ENCODE measurements at regions not wholly inside any gene's neighbourhood (a gene's known extent, or its start where the extent isn't known, plus 50 kb on each side); places are given as distances from the start of the nearest gene placed in this dataset.
A peak's percentile ranks its signal among the peaks of the same experiment; 100 is the strongest.

DNA sequence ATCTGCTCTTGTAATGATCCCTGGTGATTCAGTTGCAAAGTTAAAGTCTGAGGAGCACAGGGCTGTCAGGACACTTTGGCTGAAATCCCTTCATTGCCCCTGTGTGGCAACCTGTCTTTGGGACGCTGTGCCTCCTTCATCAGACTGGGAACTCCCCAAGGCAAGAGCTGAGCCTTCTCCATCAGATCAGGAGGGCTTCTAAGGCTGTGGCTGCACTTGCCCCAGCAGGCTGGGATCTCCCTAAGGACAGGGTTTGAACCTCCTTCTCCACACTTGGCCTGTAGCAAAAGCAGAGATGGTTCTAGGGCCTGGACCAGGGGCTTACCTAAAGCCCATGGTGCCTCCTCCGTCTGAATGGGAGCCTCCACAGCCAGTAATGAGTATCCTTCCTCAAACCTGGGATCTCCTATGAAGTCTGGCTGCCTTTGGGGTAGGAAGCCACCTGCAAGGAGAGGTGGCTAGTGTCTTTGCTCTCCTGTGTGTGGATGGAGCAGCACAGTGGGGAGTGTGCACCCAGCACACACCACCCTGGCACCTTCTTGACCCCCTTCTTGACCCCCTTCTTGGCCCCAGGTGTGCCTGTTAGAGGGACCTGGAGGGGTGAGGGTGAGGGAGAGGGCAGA lies 79.0 kb upstream of the NKD1 start:
- no peak for DNase-seq (ENCODE audit: low read depth)

- DNase-seq (ENCODE audit: low read depth): no peak
Measured at GRCh38 chr16:50468749-50469078, 79.5 kb upstream of the NKD1 start.

DNA sequence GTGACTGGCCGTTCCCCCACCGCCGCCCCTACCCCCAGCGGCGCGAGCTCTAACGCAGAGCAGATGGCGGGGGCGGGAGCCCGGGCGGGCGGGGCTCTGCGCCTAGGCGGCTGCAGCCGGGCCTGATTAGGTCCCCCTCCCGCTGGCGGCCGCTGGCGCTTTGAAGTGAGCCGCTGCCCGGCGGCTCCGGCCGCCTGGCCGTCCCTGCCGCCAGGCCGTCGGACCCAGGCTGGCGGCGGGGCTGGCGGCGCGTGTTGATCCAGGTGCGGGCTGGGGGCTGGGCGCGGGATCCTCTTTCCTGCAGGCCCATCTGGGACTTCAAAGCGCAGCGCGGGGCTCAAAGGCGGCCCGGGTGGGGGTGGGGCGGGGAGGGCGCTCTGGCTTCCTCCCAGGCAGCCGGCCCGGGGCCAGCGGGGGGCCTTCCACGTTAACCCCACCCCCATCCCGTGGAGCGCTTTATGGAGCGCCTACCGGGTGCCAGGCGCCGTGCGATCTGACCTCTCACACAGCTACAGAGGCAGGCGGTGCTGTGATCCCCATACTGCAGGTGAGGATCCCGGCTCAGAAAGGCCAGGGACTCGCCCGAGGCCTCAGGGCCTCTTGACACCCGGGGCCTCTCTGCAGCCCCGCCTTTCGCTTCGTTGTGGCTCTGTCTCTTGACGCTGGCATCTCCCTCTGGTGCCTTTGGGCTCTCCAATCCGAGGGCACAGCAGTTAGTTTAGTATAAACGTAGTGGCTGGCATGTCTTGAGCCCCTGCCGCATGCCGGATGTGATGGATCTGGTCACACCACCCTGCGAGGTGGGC lies 80.0 kb upstream of the NKD1 start:
- DNase-seq (ENCODE audit: low read depth): peak; percentile 8

GRCh38 chr16:50467559-50467942 lies 80.6 kb upstream of the NKD1 start:
- DNase-seq (ENCODE audit: low read depth): no peak

- no peak for DNase-seq (ENCODE audit: low read depth)
Measured at GRCh38 chr16:50466170-50466569, 82.0 kb upstream of the NKD1 start.

- no peak for DNase-seq (ENCODE audit: low read depth)
Measured at GRCh38 chr16:50464325-50465290, 83.6 kb upstream of the NKD1 start.

GRCh38 chr16:50463581-50464324 lies 84.4 kb upstream of the NKD1 start:
- DNase-seq (ENCODE audit: low read depth): no peak

GRCh38 chr16:50462793-50463507 lies 85.2 kb upstream of the NKD1 start:
- no peak for DNase-seq (ENCODE audit: low read depth)

- DNase-seq (ENCODE audit: low read depth): no peak
Measured at GRCh38 chr16:50461400-50461760, 86.8 kb upstream of the NKD1 start.

- DNase-seq (ENCODE audit: low read depth): no peak
Measured at GRCh38 chr16:50460538-50461399, 87.4 kb upstream of the NKD1 start.

GRCh38 chr16:50459496-50460080 lies 88.6 kb upstream of the NKD1 start:
- DNase-seq (ENCODE audit: low read depth): no peak

DNA sequence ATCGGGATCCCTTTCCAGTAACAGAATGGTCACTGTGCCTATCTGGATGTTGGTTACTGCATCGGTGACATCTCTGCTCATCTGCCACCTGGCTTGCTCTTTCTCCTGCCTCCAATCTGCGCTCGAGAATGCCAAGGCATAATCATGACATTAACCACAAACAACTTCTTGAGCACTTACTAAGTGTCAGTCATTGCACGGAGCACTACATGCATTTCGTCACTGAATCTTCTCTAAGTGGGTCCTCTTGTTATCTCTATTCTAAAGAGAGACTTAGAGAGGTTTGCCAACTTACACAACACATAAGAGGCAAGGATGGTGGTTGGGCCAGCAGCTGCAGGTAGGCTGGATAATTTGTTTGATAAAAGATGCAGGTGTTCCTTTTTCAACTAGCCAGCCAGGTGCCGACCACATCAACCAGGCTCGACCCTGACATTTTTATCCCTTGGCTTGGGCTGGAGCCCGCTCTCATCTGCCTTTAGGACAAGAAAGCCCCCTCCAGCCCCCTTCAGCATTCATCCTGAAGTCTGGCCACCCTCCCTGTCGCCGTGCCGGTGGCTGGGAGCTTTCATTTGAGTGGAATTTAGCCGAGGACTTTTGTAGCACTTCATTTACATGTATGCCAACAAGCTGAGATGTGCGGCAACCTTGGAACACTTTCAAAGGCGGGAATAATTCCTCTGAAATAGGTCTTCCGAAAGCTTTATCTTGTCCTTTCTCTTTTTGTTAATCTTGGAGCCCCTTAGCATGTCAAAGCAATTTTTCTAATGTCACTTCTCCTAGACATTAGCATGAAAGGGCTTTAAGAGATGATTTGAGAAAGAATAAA lies 89.3 kb upstream of the NKD1 start:
- DNase-seq (ENCODE audit: low read depth): no peak

- no peak for DNase-seq (ENCODE audit: low read depth)
Measured at GRCh38 chr16:50457979-50458491, 89.2 kb upstream of the BRD7 start.

- peak; percentile 17 for DNase-seq (ENCODE audit: low read depth)
Measured at GRCh38 chr16:50457423-50457822, 88.6 kb upstream of the BRD7 start.

GRCh38 chr16:50455288-50455845 lies 86.6 kb upstream of the BRD7 start:
- no peak for DNase-seq (ENCODE audit: low read depth)

DNA sequence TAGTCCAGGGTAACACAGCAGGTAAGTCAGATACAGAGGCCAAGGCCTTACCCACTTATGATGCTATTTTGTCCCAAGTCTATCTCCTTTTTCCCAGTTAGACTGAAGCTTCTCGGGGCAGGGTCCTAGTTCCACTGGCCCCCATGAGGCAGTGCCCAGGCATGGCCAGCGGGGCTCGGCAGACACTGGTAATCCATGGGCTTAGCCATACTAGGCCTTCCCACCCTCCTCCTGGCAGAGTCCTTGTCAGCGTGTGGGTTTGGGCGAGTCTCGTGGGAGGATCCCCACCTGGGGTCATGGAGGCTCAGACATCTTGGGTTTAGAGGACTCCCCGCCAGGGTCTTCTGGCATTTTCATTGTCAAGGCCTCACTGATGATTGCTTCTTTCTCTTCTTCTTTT lies 84.7 kb upstream of the BRD7 start:
- DNase-seq (ENCODE audit: low read depth): no peak

DNA sequence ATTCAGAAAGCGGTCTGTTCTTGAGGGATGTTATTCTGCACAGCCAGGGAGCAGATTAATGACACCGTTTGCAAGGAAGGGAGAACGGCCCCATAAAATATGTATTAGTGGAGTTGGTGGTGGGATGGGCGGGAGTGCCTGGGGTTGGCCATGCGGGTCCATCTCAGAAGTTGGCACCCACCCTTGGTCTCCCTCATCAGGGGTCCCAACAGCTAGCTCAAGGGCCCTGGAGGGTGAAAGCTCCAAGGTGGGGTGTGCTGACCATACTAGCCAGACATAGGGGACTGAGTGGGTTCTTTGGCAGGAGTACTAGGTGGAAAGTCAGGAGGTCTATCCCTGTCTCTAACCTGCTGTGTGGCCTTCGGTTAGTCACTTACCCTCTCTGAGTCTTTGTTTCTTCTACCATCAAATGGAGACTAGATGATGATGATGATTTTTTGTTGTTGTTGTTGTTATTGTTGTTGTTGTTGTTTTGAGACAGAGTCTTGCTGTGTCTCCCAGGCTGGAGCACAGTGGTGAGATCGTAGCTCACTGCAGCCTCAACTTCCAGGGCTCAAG lies 83.2 kb upstream of the BRD7 start:
- no peak for DNase-seq (ENCODE audit: low read depth)

DNA sequence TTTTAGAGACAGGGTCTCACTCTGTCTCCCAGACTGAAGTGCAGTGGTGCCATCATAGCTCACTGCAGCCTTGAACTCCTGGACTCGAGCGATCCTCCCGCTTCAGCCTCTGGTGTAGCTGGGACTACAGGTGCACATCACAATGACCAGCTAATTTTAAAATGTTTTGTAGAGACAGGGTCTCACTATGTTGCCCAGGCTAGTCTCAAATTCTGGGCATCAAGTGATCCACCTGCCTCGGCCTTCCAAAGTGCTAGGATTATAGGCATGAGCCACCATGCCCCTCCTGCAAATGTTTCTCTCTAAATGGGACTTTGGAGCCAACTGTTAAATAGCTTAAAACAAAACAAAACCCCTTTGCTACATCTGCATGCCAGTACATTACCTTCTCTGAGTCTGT lies 82.2 kb upstream of the BRD7 start:
- no peak for DNase-seq (ENCODE audit: low read depth)

Data from EH (cell line).